Astrocyte (in vitro differentiated cells and primary cell): ENCODE measurements at regions not wholly inside any gene's neighbourhood (a gene's known extent, or its start where the extent isn't known, plus 50 kb on each side); places are given as distances from the start of the nearest gene placed in this dataset.

Source experiments
- DNase-seq: peaks from one replicate; pipeline ENCODE4 v3.0.0-alpha.2; 2010; ENCODE audit warnings: low read depth
- FAIRE-seq: peaks from 2 replicates; lab custom pipeline; 2011; peaks lifted over from hg19 to GRCh38; lab: Jason Lieb, UNC
- H2AFZ ChIP-seq: 2 replicates; pipeline ENCODE4 v1.6.0; 2012; ENCODE audit warnings: low read depth, low read length, inconsistent platforms
- H3K27ac ChIP-seq: 2 replicates; pipeline ENCODE4 v1.5.1; 2011; ENCODE audit warnings: low read depth, low read length, inconsistent platforms
- H3K27me3 ChIP-seq: 2 replicates; pipeline ENCODE4 v1.6.0; 2011; ENCODE audit warnings: low read length, inconsistent platforms; ENCODE audit not compliant: insufficient read depth
- H3K36me3 ChIP-seq: 2 replicates; pipeline ENCODE4 v1.5.1; 2011; ENCODE audit warnings: low read length, inconsistent platforms; ENCODE audit not compliant: insufficient read depth
- H3K4me1 ChIP-seq: 2 replicates; pipeline ENCODE4 v1.5.1; 2011; ENCODE audit warnings: low read length, inconsistent platforms; ENCODE audit not compliant: insufficient read depth
- H3K4me2 ChIP-seq: 2 replicates; pipeline ENCODE4 v1.6.0; 2012; ENCODE audit warnings: low read length, inconsistent platforms
- H3K4me3 ChIP-seq: 2 replicates; pipeline ENCODE4 v1.5.1; 2011; ENCODE audit warnings: low read depth, mild to moderate bottlenecking, low read length, inconsistent platforms; ENCODE audit not compliant: insufficient read depth
- H3K79me2 ChIP-seq: 2 replicates; pipeline ENCODE4 v1.6.0; 2012; ENCODE audit warnings: mild to moderate bottlenecking, low read length, inconsistent platforms; ENCODE audit not compliant: insufficient read depth
- H3K9ac ChIP-seq: 2 replicates; pipeline ENCODE4 v1.6.0; 2012; ENCODE audit warnings: mild to moderate bottlenecking, low read length, inconsistent platforms
- H3K9me3 ChIP-seq: 2 replicates; pipeline ENCODE4 v1.5.1; 2012; ENCODE audit warnings: low read depth, mild to moderate bottlenecking, low read length, inconsistent platforms; ENCODE audit not compliant: insufficient read depth
- H4K20me1 ChIP-seq: 2 replicates; pipeline ENCODE4 v1.6.0; 2012; ENCODE audit warnings: low read length, inconsistent platforms; ENCODE audit not compliant: insufficient read depth
- H3K27ac Mint-ChIP-seq: one replicate; pipeline ENCODE4 v1.8.0; 2021; ENCODE audit warnings: mild to moderate bottlenecking, mixed read lengths; ENCODE audit not compliant: unreplicated experiment
- H3K27me3 Mint-ChIP-seq: one replicate; pipeline ENCODE4 v1.8.0; 2021; ENCODE audit warnings: low read depth, mixed read lengths; ENCODE audit not compliant: unreplicated experiment
- H3K36me3 Mint-ChIP-seq: one replicate; pipeline ENCODE4 v1.8.0; 2021; ENCODE audit warnings: low read depth, mixed read lengths; ENCODE audit not compliant: unreplicated experiment
- H3K4me1 Mint-ChIP-seq: one replicate; pipeline ENCODE4 v1.8.0; 2021; ENCODE audit warnings: low read depth, mixed read lengths; ENCODE audit not compliant: unreplicated experiment
- H3K4me3 Mint-ChIP-seq: one replicate; pipeline ENCODE4 v1.8.0; 2021; ENCODE audit warnings: mild to moderate bottlenecking, moderate library complexity, mixed read lengths; ENCODE audit not compliant: unreplicated experiment
- H3K9me3 Mint-ChIP-seq: one replicate; pipeline ENCODE4 v1.8.0; 2021; ENCODE audit warnings: mild to moderate bottlenecking, mixed read lengths; ENCODE audit not compliant: unreplicated experiment
- CTCF ChIP-seq: IDR thresholded peaks from 2 replicates; pipeline ENCODE4 v1.5.1; 2011; ENCODE audit warnings: low read depth, mild to moderate bottlenecking, inconsistent platforms, low read length, moderate library complexity; ENCODE audit not compliant: insufficient read depth
- EZH2 ChIP-seq: IDR thresholded peaks from 2 replicates; pipeline ENCODE4 v1.6.1; 2012; ENCODE audit warnings: mild to moderate bottlenecking, low read length, inconsistent platforms; ENCODE audit not compliant: insufficient read depth

- peaks cover 3% of the 10 kb centered on the region for H3K36me3 Mint-ChIP-seq
- peak overlapping the region; percentile 70 for H3K27ac ChIP-seq
- peak overlapping the region; percentile 69 for H3K9ac ChIP-seq
- FAIRE-seq (no peak), DNase-seq (no peak)
- peak overlapping the region; percentile 50 for H3K4me3 Mint-ChIP-seq
- peaks cover 42% of the 10 kb centered on the region for H3K4me1 Mint-ChIP-seq
- H3K36me3 ChIP-seq, result no peaks in the 10 kb centered on the region
- no peaks in the 10 kb centered on the region for H3K9me3 ChIP-seq
- no peaks in the 10 kb centered on the region for H3K27me3 ChIP-seq
- H2AFZ ChIP-seq, result no peak overlapping the region
- peaks cover 62% of the 10 kb centered on the region for H3K4me1 ChIP-seq
- H4K20me1 ChIP-seq, result peaks cover 63% of the 10 kb centered on the region
- peaks cover 88% of the 10 kb centered on the region for H3K79me2 ChIP-seq
- no peaks in the 10 kb centered on the region for H3K27me3 Mint-ChIP-seq
- no peak overlapping the region for H3K27ac Mint-ChIP-seq
- H3K4me2 ChIP-seq, result peak overlapping the region; percentile 73
- no peak overlapping the region for H3K4me3 ChIP-seq
- TF ChIP-seq CTCF, result no peak
- no peak for TF ChIP-seq EZH2
- H3K9me3 Mint-ChIP-seq, result no peaks in the 10 kb centered on the region
Measured at GRCh38 chr17:77420095-77420803, 279.5 kb downstream of the SEC14L1 start.

- no peaks in the 10 kb centered on the region for H3K27me3 ChIP-seq
- H3K4me3 ChIP-seq, result no peak overlapping the region
- H4K20me1 ChIP-seq, result peaks cover 61% of the 10 kb centered on the region
- Mint-ChIP-seq H3K27ac (peak overlapping the region; percentile 89), H3K4me1 (peaks cover 41% of the 10 kb centered on the region), H3K4me3 (peak overlapping the region; percentile 69), H3K9me3 (no peaks in the 10 kb centered on the region), H3K27me3 (no peaks in the 10 kb centered on the region), H3K36me3 (peaks cover 3% of the 10 kb centered on the region)
- no peak overlapping the region for H2AFZ ChIP-seq
- TF ChIP-seq EZH2 (no peak), CTCF (no peak)
- H3K9ac ChIP-seq, result peak overlapping the region; percentile 69
- H3K9me3 ChIP-seq, result no peaks in the 10 kb centered on the region
- peaks cover 88% of the 10 kb centered on the region for H3K79me2 ChIP-seq
- H3K4me2 ChIP-seq, result peak overlapping the region; percentile 73
- H3K36me3 ChIP-seq, result no peaks in the 10 kb centered on the region
- DNase-seq (peak; percentile 86), FAIRE-seq (no peak)
- H3K27ac ChIP-seq, result peak overlapping the region; percentile 70
- peaks cover 70% of the 10 kb centered on the region for H3K4me1 ChIP-seq
Measured at GRCh38 chr17:77420804-77421629, 280.2 kb downstream of the SEC14L1 start.
